Posterior cingulate gyrus (tissue), 11 donors: ENCODE measurements at regions not wholly inside any gene's neighbourhood (a gene's known extent, or its start where the extent isn't known, plus 50 kb on each side); places are given as distances from the start of the nearest gene placed in this dataset.

Experiments
- DNase-seq, 10 donors: peaks; one replicate each; pipeline versions ENCODE4 v3.0.0 to v3.0.0-alpha.2; 2020 to 2021; ENCODE audit warnings: mixed read lengths in 3 of 10
- intact Hi-C: fragments of 100-400 bp; cut with DNase I; formaldehyde crosslinking; loops from one replicate; pipeline ENCODE4 v1.15.1; 2023

GRCh38 chr2:119104414-119104813 is 54.1 kb downstream of the C1QL2 start:
- intact Hi-C loops: no loop called here
- DNase-seq: no peak

- intact Hi-C loops: no loop called here
- no peak for DNase-seq
These were observed 55.6 kb downstream of the C1QL2 start for GRCh38 chr2:119102964-119103363.

GRCh38 chr2:119088416-119088815 is 70.1 kb downstream of the C1QL2 start:
- no peak for DNase-seq
- intact Hi-C loops: no loop called here

GRCh38 chr2:119086327-119086726 is 72.2 kb downstream of the C1QL2 start:
- DNase-seq: no peak
- intact Hi-C loops: no loop called here

- intact Hi-C loops: no loop called here
- no peak for DNase-seq
These were observed 72.9 kb downstream of the C1QL2 start for GRCh38 chr2:119085613-119086012.

GRCh38 chr2:119083416-119083815 is 75.1 kb downstream of the C1QL2 start:
- no peak for DNase-seq
- intact Hi-C loops: no loop called here

- intact Hi-C loops: no loop called here
- DNase-seq: no peak
These were observed 75.6 kb downstream of the C1QL2 start for GRCh38 chr2:119082821-119083400.

GRCh38 chr2:119078796-119079195 is 79.8 kb downstream of the C1QL2 start:
- DNase-seq: no peak

GRCh38 chr2:119076713-119077112 is 81.8 kb downstream of the C1QL2 start:
- DNase-seq: no peak
- intact Hi-C loops: no loop called here

More at GRCh38 chr2:119078796-119079195, 79.8 kb downstream of the C1QL2 start:
- intact Hi-C loops: no loop called here

GRCh38 chr2:119073213-119073612 is 85.3 kb downstream of the C1QL2 start:
- no peak for DNase-seq

GRCh38 chr2:119071476-119071875 is 87.1 kb downstream of the C1QL2 start:
- no peak for DNase-seq
- intact Hi-C loops: no loop called here

More at GRCh38 chr2:119073213-119073612, 85.3 kb downstream of the C1QL2 start:
- intact Hi-C loops: no loop called here

- intact Hi-C loops: no loop called here
- DNase-seq: no peak
These were observed 88.8 kb downstream of the C1QL2 start for GRCh38 chr2:119069781-119070180.

GRCh38 chr2:119068154-119068725 is 90.3 kb downstream of the C1QL2 start:
- intact Hi-C loops: no loop called here
- DNase-seq: no peak

GRCh38 chr2:119066272-119066804 is 92.2 kb downstream of the C1QL2 start:
- DNase-seq: no peak
- intact Hi-C loops: no loop called here

GRCh38 chr2:119065146-119065545 is 93.4 kb downstream of the C1QL2 start:
- DNase-seq: no peak
- intact Hi-C loops: no loop called here

- intact Hi-C loops: no loop called here
- DNase-seq: no peak
These were observed 94.0 kb downstream of the C1QL2 start for GRCh38 chr2:119064567-119064966.

- DNase-seq: no peak
- intact Hi-C loops: no loop called here
These were observed 95.4 kb downstream of the C1QL2 start for GRCh38 chr2:119063177-119063576.

- intact Hi-C loops: no loop called here
- DNase-seq: no peak
These were observed 95.9 kb downstream of the C1QL2 start for GRCh38 chr2:119062652-119063051.

- intact Hi-C loops: no loop called here
- DNase-seq: no peak
These were observed 96.4 kb downstream of the C1QL2 start for GRCh38 chr2:119062179-119062578.

GRCh38 chr2:119059940-119060339 is 98.6 kb downstream of the C1QL2 start:
- intact Hi-C loops: no loop called here
- no peak for DNase-seq

- DNase-seq: no peak
- intact Hi-C loops: no loop called here
These were observed 99.3 kb downstream of the C1QL2 start for GRCh38 chr2:119059287-119059686.

GRCh38 chr2:119053700-119054436 is 104.7 kb downstream of the C1QL2 start:
- no peak for DNase-seq
- intact Hi-C loops: no loop called here
